Stimulated activated CD4-positive, alpha-beta T cell treated with anti-CD3 and anti-CD28 coated beads, Interleukin-12 subunit alpha, Interleukin-12 subunit beta, amount 100 ng/mL, for 4 hours (primary cell): ENCODE measurements at regions not wholly inside any gene's neighbourhood (a gene's known extent, or its start where the extent isn't known, plus 50 kb on each side); places are given as distances from the start of the nearest gene placed in this dataset.
"Not testable (repeated sequence)": the region's sequence is repeated elsewhere in the genome, so short reads cannot be mapped to it uniquely, and the experiment has no call there.

Experiments used
- DNase-seq: peaks from one replicate; pipeline ENCODE4 v3.0.0-alpha.2; 2020

DNA sequence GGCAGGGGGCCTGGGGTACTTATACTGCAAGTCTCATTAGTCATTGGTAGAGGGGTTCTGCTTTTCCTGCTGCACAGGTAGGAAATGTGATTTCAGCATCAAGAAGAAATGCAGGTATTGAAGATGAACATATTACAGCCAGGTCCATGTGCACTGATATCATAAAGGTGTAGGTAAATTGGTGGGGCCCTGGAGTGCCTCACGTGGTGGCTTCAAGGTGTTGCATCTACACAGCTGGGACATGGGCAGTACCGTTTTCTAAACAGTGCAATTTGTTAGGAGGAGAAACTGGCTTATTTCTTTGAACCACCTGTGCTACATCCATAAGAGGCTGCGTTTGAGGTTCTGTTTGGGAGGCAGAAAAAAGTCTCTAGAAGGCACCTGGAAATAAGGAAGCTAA is 618.1 kb upstream of the RBFOX1 start:
- no peak for DNase-seq

GRCh38 chr16:6709736-6710135 is 622.9 kb upstream of the RBFOX1 start:
- DNase-seq, result no peak

- DNase-seq, result no peak
Observed at GRCh38 chr16:6708576-6709215, 623.9 kb upstream of the RBFOX1 start.

GRCh38 chr16:6704306-6704930 is 628.2 kb upstream of the RBFOX1 start:
- no peak for DNase-seq

DNA sequence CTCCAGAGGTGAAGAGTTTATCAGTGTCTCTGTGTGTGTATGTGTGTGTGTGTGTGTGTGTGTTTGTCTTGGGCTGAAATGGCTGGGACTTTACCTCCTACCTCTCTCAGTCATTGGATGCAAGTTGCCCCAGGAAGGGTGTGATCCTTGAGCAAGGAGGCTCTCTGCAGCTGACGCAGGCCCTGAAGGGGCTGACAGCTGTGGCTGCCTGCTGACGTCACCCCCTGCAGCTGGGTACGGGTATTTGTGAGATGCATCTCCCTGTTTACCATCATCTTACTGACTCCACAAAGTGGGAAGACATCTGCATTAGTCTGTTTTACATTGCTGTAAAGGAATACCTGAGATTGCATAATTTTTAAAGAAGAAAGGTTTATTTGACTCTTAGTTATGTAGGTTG is 631.5 kb upstream of the RBFOX1 start:
- no peak for DNase-seq

- DNase-seq, result no peak
Observed at GRCh38 chr16:6698548-6698947, 634.1 kb upstream of the RBFOX1 start.

DNA sequence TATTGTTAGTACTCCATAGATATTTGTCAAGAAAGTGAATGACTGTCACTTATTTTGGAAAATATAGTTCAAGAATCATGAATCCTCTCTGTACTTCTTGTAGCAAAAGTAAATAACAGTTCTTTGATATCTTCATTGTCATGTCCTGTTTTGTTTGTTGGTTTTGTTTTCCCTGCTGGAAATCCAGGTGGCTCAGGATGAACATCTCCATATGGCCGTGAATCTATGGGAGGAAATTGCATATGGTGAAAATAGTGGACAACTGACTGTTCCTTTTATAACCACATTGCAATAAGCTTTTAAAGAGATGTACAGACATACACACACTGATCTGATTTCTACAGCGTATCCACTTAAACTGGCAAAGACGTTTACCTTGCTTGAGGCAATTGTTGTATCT is 637.0 kb upstream of the RBFOX1 start:
- DNase-seq, result no peak

DNA sequence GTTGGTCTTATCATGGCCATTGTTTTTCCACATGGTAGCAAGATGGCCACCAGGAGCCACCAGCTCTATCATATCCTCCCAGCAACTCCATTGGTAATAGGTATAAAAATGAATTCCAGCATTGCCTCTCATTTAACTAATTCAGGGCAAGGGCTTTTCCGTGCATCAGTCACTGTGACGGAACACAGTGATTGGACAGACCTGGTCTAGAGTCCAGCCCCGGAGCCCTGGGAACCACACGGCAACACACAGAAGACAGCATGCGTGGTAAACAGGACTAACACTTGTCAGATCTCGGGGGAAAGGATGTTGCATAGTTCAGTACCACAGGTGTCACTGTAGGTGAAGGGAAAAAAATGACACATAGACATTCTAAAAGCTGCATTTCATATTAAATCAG is 638.0 kb upstream of the RBFOX1 start:
- DNase-seq, result no peak

DNA sequence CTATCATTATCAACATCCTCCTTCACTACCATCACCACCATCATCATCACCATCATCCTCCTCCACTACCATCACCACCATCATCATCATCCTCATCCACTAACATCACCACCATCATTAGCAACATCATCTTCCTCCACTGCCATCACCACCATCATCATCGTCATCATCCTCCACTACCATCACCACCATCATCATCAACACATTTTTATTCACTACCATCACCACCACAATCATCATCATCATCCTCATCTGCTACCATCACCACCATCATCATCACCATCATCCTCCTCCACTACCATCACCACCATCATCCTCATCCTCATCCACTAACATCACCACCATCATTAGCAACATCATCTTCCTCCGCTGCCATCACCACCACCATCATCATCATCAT is 639.2 kb upstream of the RBFOX1 start:
- not testable (repeated sequence) for DNase-seq

- DNase-seq, result no peak
Observed at GRCh38 chr16:6692874-6693273, 639.8 kb upstream of the RBFOX1 start.

- DNase-seq, result no peak
Observed at GRCh38 chr16:6690741-6691140, 641.9 kb upstream of the RBFOX1 start.

DNA sequence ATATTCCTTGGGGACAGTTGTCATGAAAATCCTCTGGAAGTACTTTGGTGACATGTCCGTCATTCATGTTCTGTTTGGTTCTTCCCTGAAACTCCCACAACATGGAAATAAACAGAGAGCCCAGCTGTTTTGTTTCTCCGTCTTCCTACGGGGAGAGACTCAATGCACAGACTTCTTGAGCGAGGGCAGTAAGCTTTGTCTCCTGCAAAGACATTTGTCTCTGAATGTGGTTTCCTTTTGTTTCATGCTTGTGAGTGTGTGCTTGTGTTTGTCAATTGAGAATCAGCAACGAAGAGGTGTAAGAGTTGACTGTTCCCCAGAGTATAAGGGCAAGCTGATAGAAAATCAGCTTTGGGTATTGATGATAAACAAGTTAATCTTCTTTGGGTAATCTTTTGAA is 643.0 kb upstream of the RBFOX1 start:
- DNase-seq, result no peak

GRCh38 chr16:6687593-6687992 is 645.1 kb upstream of the RBFOX1 start:
- no peak for DNase-seq

DNA sequence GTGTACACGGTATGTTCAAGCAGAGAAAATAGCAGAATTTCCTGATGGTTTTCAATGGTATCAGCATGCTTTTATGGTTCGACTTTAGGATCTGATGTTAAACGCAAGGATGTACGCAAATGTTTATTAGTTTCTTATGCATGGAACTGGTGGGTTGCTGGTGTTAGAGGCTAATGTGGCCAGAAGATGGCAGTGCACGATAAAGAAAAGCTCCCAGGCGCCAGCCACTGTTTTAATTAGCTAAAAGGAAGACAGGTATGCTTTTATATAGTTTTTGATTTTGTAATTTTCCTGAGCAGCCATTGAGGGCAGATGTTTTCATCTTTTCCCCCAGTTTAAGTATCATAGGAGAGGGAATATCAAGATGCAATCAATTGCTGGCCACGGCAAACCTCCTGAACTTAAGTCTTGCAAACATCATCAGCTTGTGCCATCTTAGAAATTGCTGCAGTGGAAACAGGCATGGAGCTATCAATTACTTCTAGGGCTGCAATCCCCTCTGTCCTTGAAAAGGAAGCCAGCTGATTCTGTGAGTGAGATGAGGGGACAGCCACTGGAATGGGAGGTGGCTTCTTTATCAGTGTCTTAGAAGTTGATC is 648.5 kb upstream of the RBFOX1 start:
- no peak for DNase-seq

DNA sequence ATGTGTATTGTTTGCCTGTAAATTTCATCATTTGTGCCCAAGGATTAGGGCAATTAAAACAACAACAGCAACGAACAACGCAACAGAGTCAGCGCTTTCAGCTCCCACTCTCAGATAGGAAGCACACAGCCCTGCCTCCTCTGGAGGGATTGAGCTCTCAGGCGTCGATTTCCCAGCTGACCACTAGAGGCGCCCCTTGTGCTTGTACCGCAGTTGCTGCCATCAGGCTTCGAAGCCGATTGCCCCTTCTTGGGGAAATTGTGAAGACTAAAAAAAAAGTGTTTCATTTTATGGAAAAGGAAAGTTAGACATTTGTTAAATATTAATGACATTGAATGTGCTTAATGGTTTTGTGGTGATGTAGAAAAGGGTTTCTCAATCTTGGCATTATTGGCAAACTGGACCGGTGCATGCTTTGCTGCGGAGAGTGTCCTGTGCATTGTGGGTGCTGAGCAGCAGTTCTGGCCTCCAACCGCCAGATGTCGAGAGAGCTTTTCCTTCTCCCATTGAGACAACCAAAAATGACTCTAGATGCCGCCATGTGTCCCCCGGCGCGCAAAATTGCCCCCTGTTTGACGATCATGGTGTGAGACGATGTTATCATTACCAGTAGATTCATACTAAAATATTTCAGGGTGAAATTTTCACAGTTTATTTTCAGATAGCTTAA is 650.4 kb upstream of the RBFOX1 start:
- DNase-seq, result no peak

DNA sequence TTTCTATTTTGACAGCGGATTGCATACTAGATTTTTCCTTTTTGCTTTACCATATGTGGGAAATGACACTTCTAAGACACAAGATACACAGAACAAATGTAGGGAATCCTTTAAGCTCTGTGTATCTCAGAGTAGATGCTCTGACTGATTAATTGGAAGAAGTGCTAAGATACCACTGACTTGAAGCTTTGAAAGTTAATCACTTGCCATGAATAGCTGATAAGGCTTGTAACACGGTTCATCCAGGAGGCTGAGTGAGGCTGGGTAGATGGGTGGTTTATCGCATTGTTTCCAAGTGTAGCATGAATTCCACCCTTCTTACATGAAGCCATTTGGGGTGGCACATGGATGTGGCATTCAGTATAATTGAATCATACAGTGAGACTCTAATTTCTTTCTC is 654.1 kb upstream of the RBFOX1 start:
- DNase-seq, result no peak

DNA sequence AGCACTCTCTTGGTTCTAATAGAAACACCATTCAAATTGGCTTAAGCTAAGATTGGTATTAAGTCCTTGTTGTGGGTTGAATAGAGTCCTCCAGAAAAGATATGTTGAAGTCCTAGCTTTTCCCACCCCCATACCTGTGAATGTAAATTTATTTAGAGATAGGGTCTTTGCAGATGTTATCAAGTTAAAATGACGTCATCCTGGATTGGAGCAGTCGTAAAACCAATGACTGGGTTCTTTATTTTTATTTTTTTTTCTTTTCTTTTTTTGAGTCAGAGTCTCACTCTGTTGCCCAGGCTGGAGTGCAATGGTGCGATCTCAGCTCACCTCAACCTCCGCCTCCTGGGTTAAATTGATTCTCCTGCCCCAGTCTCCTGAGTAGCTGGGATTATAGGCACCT is 658.6 kb upstream of the RBFOX1 start:
- no peak for DNase-seq

GRCh38 chr16:6672507-6672906 is 660.1 kb upstream of the RBFOX1 start:
- DNase-seq, result no peak

- no peak for DNase-seq
Observed at GRCh38 chr16:6667393-6667792, 665.3 kb upstream of the RBFOX1 start.

DNA sequence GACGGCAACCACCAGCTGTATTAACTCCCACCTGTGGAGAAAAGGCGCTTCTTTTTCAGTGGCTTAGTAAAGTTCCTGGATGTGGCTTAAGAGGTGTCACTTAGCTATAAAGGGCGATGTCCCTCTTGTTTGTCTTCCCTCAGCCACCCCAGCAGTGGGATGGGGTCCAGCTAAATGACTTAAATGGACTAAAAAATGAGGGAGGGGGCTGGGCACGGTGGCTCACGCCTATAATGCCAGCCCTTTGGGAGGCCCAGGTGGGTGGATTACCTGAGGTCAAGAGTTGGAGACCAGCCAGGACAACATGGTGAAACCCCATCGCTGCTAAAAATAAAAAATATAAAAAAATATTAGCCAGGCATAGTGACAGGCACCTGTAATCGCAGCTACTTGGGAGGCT is 667.5 kb upstream of the RBFOX1 start:
- DNase-seq, result no peak

- DNase-seq, result no peak
Observed at GRCh38 chr16:6663668-6664067, 669.0 kb upstream of the RBFOX1 start.

DNA sequence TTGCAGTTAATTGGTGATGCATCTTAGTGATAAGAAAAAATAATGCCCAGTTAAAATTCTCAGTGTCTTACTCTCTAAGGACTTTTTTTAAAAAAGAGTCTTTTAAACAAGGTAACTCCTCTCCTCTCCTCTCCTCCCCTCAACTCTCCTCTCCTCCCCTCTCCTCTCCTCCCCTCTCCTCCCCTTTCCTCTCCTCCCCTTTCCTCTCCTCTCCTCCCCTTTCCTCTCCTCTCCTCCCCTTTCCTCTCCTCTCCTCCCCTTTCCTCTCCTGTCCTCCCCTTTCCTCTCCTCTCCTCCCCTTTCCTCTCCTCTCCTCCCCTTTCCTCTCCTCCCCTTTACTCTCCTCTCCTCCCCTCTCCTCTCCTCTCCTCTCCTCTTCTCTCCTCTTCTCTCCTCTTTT is 675.9 kb upstream of the RBFOX1 start:
- no peak for DNase-seq

DNA sequence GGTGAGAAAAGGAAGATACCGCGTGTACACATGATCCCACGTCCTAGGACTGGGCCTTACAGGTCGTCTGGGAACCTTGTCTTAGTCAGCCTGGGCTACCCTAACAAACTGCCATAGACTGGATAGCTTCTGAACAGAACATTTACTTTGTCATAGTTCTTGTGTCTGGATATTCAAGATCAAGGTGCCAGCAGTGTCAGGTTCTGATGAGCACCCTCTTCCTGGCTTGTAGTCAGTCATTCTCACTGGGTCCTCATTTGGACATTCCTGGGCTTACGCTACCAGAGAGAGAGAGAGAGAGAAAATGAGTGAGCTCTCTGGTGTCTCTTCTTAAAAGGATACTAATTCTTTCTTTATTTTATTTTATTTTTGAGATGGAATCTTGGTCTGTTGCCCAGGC is 685.8 kb upstream of the RBFOX1 start:
- DNase-seq, result no peak
